ENCODE measurements at regions not wholly inside any gene's neighbourhood (a gene's known extent, or its start where the extent isn't known, plus 50 kb on each side); places are given as distances from the start of the nearest gene placed in this dataset.

DNA sequence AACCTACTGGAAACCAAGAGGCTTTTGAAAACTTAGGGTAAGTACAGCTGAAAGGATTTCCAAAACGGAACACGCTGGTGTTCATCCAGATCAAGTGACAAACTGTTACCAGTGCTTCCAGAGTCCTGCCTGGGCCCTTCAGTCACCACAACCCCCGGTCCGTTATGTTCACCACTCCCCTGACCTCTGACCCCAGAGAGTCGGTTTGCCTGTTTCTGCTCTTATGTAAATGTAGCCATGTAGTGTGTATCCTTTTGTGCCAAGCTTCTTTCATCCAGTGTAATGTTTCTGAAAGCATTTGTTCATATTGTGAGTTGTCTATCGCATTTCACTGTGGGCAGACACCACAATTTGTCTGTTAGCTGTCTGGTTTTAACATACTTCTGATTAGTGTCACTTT, 217.5 kb downstream of the NCK2 start:
- Histone ChIP-seq H4K20me1 (ENCODE audit: control insufficient read depth, extremely low read depth, insufficient read depth, low read length) (no peaks in the 10 kb centered on the region), H3K4me3 (ENCODE audit: control insufficient read depth in 2 of 3, extremely low read depth in 1 of 3, insufficient read depth in 2 of 3, low read depth in 1 of 3, low read length in 3 of 3) (no peak overlapping the region), H3K9me1 (ENCODE audit: control insufficient read depth, extremely low read depth, insufficient read depth, low read length) (no peaks in the 10 kb centered on the region), H3K9me3 (ENCODE audit: control insufficient read depth, low read depth, low read length) (no peaks in the 10 kb centered on the region), H3K4me1 (ENCODE audit: control insufficient read depth, extremely low read depth, insufficient read depth, low read length) (no peaks in the 10 kb centered on the region), H3K27ac (ENCODE audit: control insufficient read depth, insufficient read depth, low read length) (no peak overlapping the region), H3K9ac (ENCODE audit: control insufficient read depth, extremely low read depth, insufficient read depth, low read length) (no peak overlapping the region), H2AFZ (ENCODE audit: control insufficient read depth, low read length) (no peak overlapping the region), H3K4me2 (ENCODE audit: control insufficient read depth, extremely low read depth, insufficient read depth, low read depth, low read length) (no peak overlapping the region), H3K79me2 (ENCODE audit: control insufficient read depth, insufficient read depth, low read length) (no peaks in the 10 kb centered on the region), H3K27me3 (ENCODE audit: control insufficient read depth, extremely low read depth, insufficient read depth, low read length) (peaks cover 6% of the 10 kb centered on the region), H3K36me3 (ENCODE audit: control insufficient read depth in 2 of 2, extremely low read depth in 1 of 2, insufficient read depth in 2 of 2, low read length in 2 of 2) (no peaks in the 10 kb centered on the region)
- TF ChIP-seq EZH2 (IDR thresholded peaks at IDR 0.05; ENCODE audit: low read length): no peak
- TF ChIP-seq, protein P1, sequence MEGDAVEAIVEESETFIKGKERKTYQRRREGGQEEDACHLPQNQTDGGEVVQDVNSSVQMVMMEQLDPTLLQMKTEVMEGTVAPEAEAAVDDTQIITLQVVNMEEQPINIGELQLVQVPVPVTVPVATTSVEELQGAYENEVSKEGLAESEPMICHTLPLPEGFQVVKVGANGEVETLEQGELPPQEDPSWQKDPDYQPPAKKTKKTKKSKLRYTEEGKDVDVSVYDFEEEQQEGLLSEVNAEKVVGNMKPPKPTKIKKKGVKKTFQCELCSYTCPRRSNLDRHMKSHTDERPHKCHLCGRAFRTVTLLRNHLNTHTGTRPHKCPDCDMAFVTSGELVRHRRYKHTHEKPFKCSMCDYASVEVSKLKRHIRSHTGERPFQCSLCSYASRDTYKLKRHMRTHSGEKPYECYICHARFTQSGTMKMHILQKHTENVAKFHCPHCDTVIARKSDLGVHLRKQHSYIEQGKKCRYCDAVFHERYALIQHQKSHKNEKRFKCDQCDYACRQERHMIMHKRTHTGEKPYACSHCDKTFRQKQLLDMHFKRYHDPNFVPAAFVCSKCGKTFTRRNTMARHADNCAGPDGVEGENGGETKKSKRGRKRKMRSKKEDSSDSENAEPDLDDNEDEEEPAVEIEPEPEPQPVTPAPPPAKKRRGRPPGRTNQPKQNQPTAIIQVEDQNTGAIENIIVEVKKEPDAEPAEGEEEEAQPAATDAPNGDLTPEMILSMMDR (optimal IDR thresholded peaks at IDR 0.05 in 1 of 3, IDR thresholded peaks at IDR 0.05 in 1 of 3, conservative IDR thresholded peaks at IDR 0.05 in 1 of 3; ENCODE audit: extremely low read depth in 1 of 3, insufficient read depth in 2 of 3, low read length in 3 of 3): no peak
- FAIRE-seq: no peak
- dilution Hi-C loops (cut with MboI; ENCODE audit: extremely low pct_ligation_motif_present, low sequenced_read_pairs): no loop called here
- no peak for DNase-seq (ENCODE audit: low read depth, low spot score)

GRCh38 chr2:105961599-105962146, 217.0 kb downstream of the NCK2 start:
- H4K20me1 ChIP-seq (ENCODE audit: control insufficient read depth, extremely low read depth, insufficient read depth, low read length): no peaks in the 10 kb centered on the region
- no peak overlapping the region for H3K4me2 ChIP-seq (ENCODE audit: control insufficient read depth, extremely low read depth, insufficient read depth, low read depth, low read length)
- no peak overlapping the region for H3K4me3 ChIP-seq (ENCODE audit: control insufficient read depth in 2 of 3, extremely low read depth in 1 of 3, insufficient read depth in 2 of 3, low read depth in 1 of 3, low read length in 3 of 3)
- no peaks in the 10 kb centered on the region for H3K4me1 ChIP-seq (ENCODE audit: control insufficient read depth, extremely low read depth, insufficient read depth, low read length)
- no peak for FAIRE-seq
- dilution Hi-C loops (cut with MboI; ENCODE audit: extremely low pct_ligation_motif_present, low sequenced_read_pairs): no loop called here
- TF ChIP-seq, protein P1 (optimal IDR thresholded peaks at IDR 0.05 in 1 of 3, IDR thresholded peaks at IDR 0.05 in 1 of 3, conservative IDR thresholded peaks at IDR 0.05 in 1 of 3; ENCODE audit: extremely low read depth in 1 of 3, insufficient read depth in 2 of 3, low read length in 3 of 3): no peak
- no peak for TF ChIP-seq EZH2 (IDR thresholded peaks at IDR 0.05; ENCODE audit: low read length)
- DNase-seq (ENCODE audit: low read depth, low spot score): no peak
- H2AFZ ChIP-seq (ENCODE audit: control insufficient read depth, low read length): no peak overlapping the region
- no peaks in the 10 kb centered on the region for H3K9me3 ChIP-seq (ENCODE audit: control insufficient read depth, low read depth, low read length)
- no peak overlapping the region for H3K27ac ChIP-seq (ENCODE audit: control insufficient read depth, insufficient read depth, low read length)
- no peaks in the 10 kb centered on the region for H3K79me2 ChIP-seq (ENCODE audit: control insufficient read depth, insufficient read depth, low read length)
- H3K36me3 ChIP-seq (ENCODE audit: control insufficient read depth in 2 of 2, extremely low read depth in 1 of 2, insufficient read depth in 2 of 2, low read length in 2 of 2): no peaks in the 10 kb centered on the region
- H3K9ac ChIP-seq (ENCODE audit: control insufficient read depth, extremely low read depth, insufficient read depth, low read length): no peak overlapping the region
- no peaks in the 10 kb centered on the region for H3K9me1 ChIP-seq (ENCODE audit: control insufficient read depth, extremely low read depth, insufficient read depth, low read length)
- peaks cover 6% of the 10 kb centered on the region for H3K27me3 ChIP-seq (ENCODE audit: control insufficient read depth, extremely low read depth, insufficient read depth, low read length)
